K562 (cell line): ENCODE measurements at regions not wholly inside any gene's neighbourhood (a gene's known extent, or its start where the extent isn't known, plus 50 kb on each side); places are given as distances from the start of the nearest gene placed in this dataset.
A peak's percentile ranks its signal among the peaks of the same experiment; 100 is the strongest.

Experiments used
- ATAC-seq: fragments of 200-7000 bp; cut with Tn5 transposase; 3 replicates; pipeline ENCODE4 v1.9.1; 2020; ENCODE audit warnings: moderate library complexity
- BruUV-seq: library from RNA; stranded (reverse); fragments of 400-500 nt; replicated peaks from 2 replicates; lab custom pipeline; 2021; lab: Mats Ljungman, UMichigan
- CTCF ChIA-PET: fragments of 300-600 bp; formaldehyde crosslinking; extraction: SDS; loops from one replicate; lab custom pipeline; 2021; ENCODE audit warnings: low intra/inter-chr PET ratio; lab: Yijun Ruan, JAX
- POLR2A ChIA-PET: fragments of 300-600, 350-650 bp; sonication (Branson Sonifier 250); formaldehyde crosslinking; extraction: SDS; loops from one replicate; lab custom pipeline; 2021; ENCODE audit warnings: antibody characterized with exemption, inconsistent platforms; lab: Yijun Ruan, JAX
- DNase-seq, 4 experiments: peaks; one replicate each; pipeline versions ENCODE4 v3.0.0 to v3.0.0-alpha.2; 2011 to 2018; ENCODE audit warnings: low spot score in 3 of 4, mixed read lengths in 3 of 4; ENCODE audit errors: extremely low read depth in 1 of 4
- FAIRE-seq: peaks from 2 replicates; lab custom pipeline; 2011; peaks lifted over from hg19 to GRCh38; lab: Jason Lieb, UNC
- H2AFZ ChIP-seq: 2 replicates; pipeline ENCODE4 v1.6.0; 2011; ENCODE audit warnings: low read depth, low read length, control low read depth, inconsistent platforms
- H3K27ac ChIP-seq: fragments of 200-600 bp; 3 replicates; pipeline ENCODE4 v1.8.0; 2011; ENCODE audit warnings: low read depth, mild to moderate bottlenecking, control low read depth, inconsistent platforms, low read length, moderate library complexity, mixed read lengths; ENCODE audit errors: extremely low read depth
- H3K27me3 ChIP-seq, 2 experiments: fragments of 300-600 bp in 1 of 2; 2 replicates in 1 of 2; 3 replicates in 1 of 2; pipeline versions ENCODE4 v1.6.0 to v1.8.0; 2011; ENCODE audit warnings: inconsistent platforms in 2 of 2, low read length in 2 of 2, mild to moderate bottlenecking in 1 of 2, mixed read lengths in 1 of 2, moderate library complexity in 1 of 2; ENCODE audit not compliant: control insufficient read depth in 2 of 2, insufficient read depth in 2 of 2
- H3K36me3 ChIP-seq: fragments of 300-600 bp; 3 replicates; pipeline ENCODE4 v1.8.0; 2011; ENCODE audit warnings: mild to moderate bottlenecking, low read length, inconsistent platforms; ENCODE audit not compliant: control insufficient read depth, insufficient read depth
- H3K4me1 ChIP-seq, 2 experiments: fragments of 200-600 bp in 1 of 2; replicated peaks in 1 of 2; 2 replicates in 1 of 2; 3 replicates in 1 of 2; pipeline versions ENCODE4 v1.5.1 to v1.8.0; 2011; ENCODE audit warnings: inconsistent platforms in 2 of 2, low read length in 2 of 2, mild to moderate bottlenecking in 1 of 2, mixed read lengths in 1 of 2, moderate library complexity in 1 of 2; ENCODE audit not compliant: control insufficient read depth in 2 of 2, insufficient read depth in 2 of 2
- H3K4me2 ChIP-seq: 2 replicates; pipeline ENCODE4 v1.6.1; 2011; ENCODE audit warnings: low read length, control low read depth, inconsistent platforms, mixed read lengths; ENCODE audit not compliant: insufficient read depth
- H3K4me3 ChIP-seq: fragments of 200-600 bp; sonication (generic), shearing (Covaris generic); 2 replicates; pipeline ENCODE4 v1.5.1; 2016; ENCODE audit warnings: control low read depth, inconsistent platforms
- H3K79me2 ChIP-seq: fragments of 200-600 bp; 3 replicates; pipeline ENCODE4 v1.8.0; 2011; ENCODE audit warnings: low read length, inconsistent platforms; ENCODE audit not compliant: control insufficient read depth, insufficient read depth
- H3K9ac ChIP-seq, 2 experiments: 2 replicates each; pipeline versions ENCODE4 v1.6.0 to v1.6.1; 2011; ENCODE audit warnings: low read depth in 2 of 2, low read length in 2 of 2, control low read depth in 1 of 2, inconsistent platforms in 1 of 2, mild to moderate bottlenecking in 1 of 2, mixed read lengths in 1 of 2; ENCODE audit not compliant: insufficient read depth in 1 of 2
- H3K9me1 ChIP-seq: one replicate; pipeline ENCODE4 v1.6.0; 2011; ENCODE audit warnings: inconsistent platforms, mild to moderate bottlenecking, low read length, moderate library complexity; ENCODE audit not compliant: control insufficient read depth, insufficient read depth
- H3K9me3 ChIP-seq: replicated peaks from 2 replicates; pipeline ENCODE4 v1.5.1; 2011; ENCODE audit warnings: low read depth, low read length, inconsistent platforms; ENCODE audit not compliant: control insufficient read depth, insufficient read depth
- H4K20me1 ChIP-seq: replicated peaks from 2 replicates; pipeline ENCODE4 v1.6.1; 2011; ENCODE audit warnings: low read length, inconsistent platforms, mixed read lengths; ENCODE audit not compliant: control insufficient read depth, insufficient read depth
- SMAD3 ChIP-seq: fragments of 450-650 bp; formaldehyde crosslinking; conservative IDR thresholded peaks from 2 replicates; pipeline ENCODE4 v1.4.0; 2020; ENCODE audit warnings: mild to moderate bottlenecking
- ZNF134 ChIP-seq: fragments of 250-450 bp; sonication (Bioruptor Pico); conservative IDR thresholded peaks from 2 replicates; pipeline ENCODE4 v1.4.0; 2020
- ZNF24 ChIP-seq: fragments of 450-650 bp; IDR thresholded peaks from 2 replicates; pipeline ENCODE4 v1.6.1; 2016
- ZNF354B ChIP-seq: fragments of 250-450 bp; sonication (Bioruptor Pico); IDR thresholded peaks from 2 replicates; pipeline ENCODE4 v1.4.0; 2020
- WGBS: fragments of 100-300 bp; shearing (Covaris generic); methylation state at CpG from one replicate; pipeline ENCODE4 v1.1.6; 2016; ENCODE audit warnings: low coverage, mixed read lengths; ENCODE audit not compliant: insufficient coverage; ENCODE audit errors: missing lambda C conversion rate; 5-methylcytosine and 5-hydroxymethylcytosine counted together
- in situ Hi-C: fragments of 300-500 bp; cut with MboI; formaldehyde crosslinking; loops from 4 replicates; pipeline ENCODE4 v1.15.0; 2018; ENCODE audit warnings: inconsistent platforms, mixed read lengths
- intact Hi-C: fragments of 100-400 bp; cut with micrococcal nuclease; formaldehyde crosslinking; loops from 2 replicates; pipeline ENCODE4 v1.14.2; 2022
- TF ChIP-seq, protein P1 (sequence below): fragments of 250-450 bp; sonication (Bioruptor Pico); IDR thresholded peaks from 2 replicates; pipeline ENCODE4 v1.6.1; 2021; ENCODE audit warnings: mild to moderate bottlenecking
- TF ChIP-seq, protein P2 (sequence below): fragments of 250-450 bp; sonication (Bioruptor Pico); IDR thresholded peaks from 2 replicates; pipeline ENCODE4 v1.5.0; 2021

DNA sequence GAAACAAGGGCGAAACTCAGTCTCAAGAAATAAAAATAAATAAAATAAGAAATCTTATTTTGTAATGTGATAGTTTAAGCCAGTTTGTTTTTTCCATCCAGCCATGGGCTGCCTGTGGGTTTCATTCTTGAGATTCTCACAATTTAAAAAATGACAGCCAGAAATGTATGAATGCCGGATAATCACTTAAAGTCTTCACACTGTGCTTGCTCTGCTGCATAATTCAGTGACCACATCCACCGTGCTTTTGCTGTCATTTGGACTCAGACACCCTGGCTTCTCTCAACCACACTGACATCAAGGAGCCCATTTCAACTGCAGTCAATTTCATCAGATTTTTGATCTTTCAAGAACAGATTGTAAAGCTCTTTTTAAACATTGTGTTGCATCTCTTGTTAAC, 61.0 kb upstream of the DAPK1 start:
- Histone ChIP-seq H3K79me2 (no peaks in the 10 kb centered on the region), H3K9me3 (no peaks in the 10 kb centered on the region), H4K20me1 (no peaks in the 10 kb centered on the region), H3K27me3 (no peaks in the 10 kb centered on the region), H3K36me3 (no peaks in the 10 kb centered on the region), H2AFZ (no peak overlapping the region), H3K9ac (no peak overlapping the region), H3K4me2 (no peak overlapping the region), H3K27ac (no peak overlapping the region), H3K4me3 (no peak overlapping the region), H3K9me1 (no peaks in the 10 kb centered on the region), H3K4me1 (peaks cover 0 to 5% of the 10 kb centered on the region in 2 experiments; a peak in 2 of 5 replicates)
- in situ Hi-C loops (no loop called here), intact Hi-C loops (no loop called here)
- 47% methylated on average over 3 of the region's 3 CpGs for WGBS
- ChIA-PET POLR2A (no interaction called here), CTCF (no interaction called here)
- no peak for ATAC-seq
- BruUV-seq = no TSS peak
- no peak for DNase-seq
- TF ChIP-seq, protein P1, sequence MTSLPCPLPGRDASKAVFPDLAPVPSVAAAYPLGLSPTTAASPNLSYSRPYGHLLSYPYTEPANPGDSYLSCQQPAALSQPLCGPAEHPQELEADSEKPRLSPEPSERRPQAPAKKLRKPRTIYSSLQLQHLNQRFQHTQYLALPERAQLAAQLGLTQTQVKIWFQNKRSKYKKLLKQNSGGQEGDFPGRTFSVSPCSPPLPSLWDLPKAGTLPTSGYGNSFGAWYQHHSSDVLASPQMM = no peak
- no peak for TF ChIP-seq SMAD3 (CRISPR knock-in tag)
- no peak for TF ChIP-seq ZNF354B (CRISPR knock-in tag)
- TF ChIP-seq ZNF134 (CRISPR knock-in tag) = no peak
- TF ChIP-seq, protein P2, sequence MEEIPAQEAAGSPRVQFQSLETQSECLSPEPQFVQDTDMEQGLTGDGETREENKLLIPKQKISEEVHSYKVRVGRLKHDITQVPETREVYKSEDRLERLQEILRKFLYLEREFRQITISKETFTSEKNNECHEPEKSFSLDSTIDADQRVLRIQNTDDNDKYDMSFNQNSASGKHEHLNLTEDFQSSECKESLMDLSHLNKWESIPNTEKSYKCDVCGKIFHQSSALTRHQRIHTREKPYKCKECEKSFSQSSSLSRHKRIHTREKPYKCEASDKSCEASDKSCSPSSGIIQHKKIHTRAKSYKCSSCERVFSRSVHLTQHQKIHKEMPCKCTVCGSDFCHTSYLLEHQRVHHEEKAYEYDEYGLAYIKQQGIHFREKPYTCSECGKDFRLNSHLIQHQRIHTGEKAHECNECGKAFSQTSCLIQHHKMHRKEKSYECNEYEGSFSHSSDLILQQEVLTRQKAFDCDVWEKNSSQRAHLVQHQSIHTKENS (CRISPR knock-in tag) = no peak
- peak; percentile 15 for FAIRE-seq

DNA sequence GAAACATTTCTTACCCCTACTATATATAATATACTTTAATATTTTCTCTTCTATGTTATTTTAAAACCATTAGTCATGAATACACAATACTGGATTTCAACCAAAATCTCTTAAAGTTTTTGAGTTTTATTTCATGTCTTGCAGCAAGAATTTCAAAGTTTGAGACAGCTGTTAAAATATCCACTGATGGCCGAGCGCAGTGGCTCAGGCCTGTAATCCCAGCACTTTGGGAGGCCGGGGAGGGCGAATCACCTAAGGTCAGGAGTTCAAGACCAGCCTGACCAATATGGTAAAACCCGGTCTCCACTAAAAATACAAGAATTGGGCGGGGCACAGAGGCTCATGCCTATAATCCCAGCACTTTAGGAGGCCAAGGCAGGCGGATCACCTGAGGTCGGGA, 59.7 kb upstream of the DAPK1 start:
- no peak overlapping the region for H3K4me2 ChIP-seq
- TF ChIP-seq ZNF24 = no peak
- no peaks in the 10 kb centered on the region for H3K36me3 ChIP-seq
- ChIA-PET CTCF (no interaction called here), POLR2A (no interaction called here)
- H3K79me2 ChIP-seq = no peaks in the 10 kb centered on the region
- H3K9me1 ChIP-seq = no peaks in the 10 kb centered on the region
- H3K9ac ChIP-seq = no peak overlapping the region
- H3K4me1 ChIP-seq = peaks cover 0 to 5% of the 10 kb centered on the region in 2 experiments; a peak in 2 of 5 replicates
- WGBS = 46% methylated on average over 8 of the region's 8 CpGs
- BruUV-seq = no TSS peak
- H3K27me3 ChIP-seq = no peaks in the 10 kb centered on the region
- H3K4me3 ChIP-seq = no peak overlapping the region
- FAIRE-seq = no peak
- no peak for ATAC-seq
- no peak overlapping the region for H3K27ac ChIP-seq
- H2AFZ ChIP-seq = no peak overlapping the region
- H3K9me3 ChIP-seq = no peaks in the 10 kb centered on the region
- intact Hi-C loops = no loop called here
- no peak for DNase-seq
- H4K20me1 ChIP-seq = no peaks in the 10 kb centered on the region
- in situ Hi-C loops = no loop called here
